Skin of body (tissue), 1 donor: ENCODE measurements at regions not wholly inside any gene's neighbourhood (a gene's known extent, or its start where the extent isn't known, plus 50 kb on each side); places are given as distances from the start of the nearest gene placed in this dataset.
"Not testable (repeated sequence)": the region's sequence is repeated elsewhere in the genome, so short reads cannot be mapped to it uniquely, and the experiment has no call there.

Source experiments
- DNase-seq: peaks from one replicate; lab custom pipeline; 2025; lab: John Stamatoyannopoulos, UW

DNA sequence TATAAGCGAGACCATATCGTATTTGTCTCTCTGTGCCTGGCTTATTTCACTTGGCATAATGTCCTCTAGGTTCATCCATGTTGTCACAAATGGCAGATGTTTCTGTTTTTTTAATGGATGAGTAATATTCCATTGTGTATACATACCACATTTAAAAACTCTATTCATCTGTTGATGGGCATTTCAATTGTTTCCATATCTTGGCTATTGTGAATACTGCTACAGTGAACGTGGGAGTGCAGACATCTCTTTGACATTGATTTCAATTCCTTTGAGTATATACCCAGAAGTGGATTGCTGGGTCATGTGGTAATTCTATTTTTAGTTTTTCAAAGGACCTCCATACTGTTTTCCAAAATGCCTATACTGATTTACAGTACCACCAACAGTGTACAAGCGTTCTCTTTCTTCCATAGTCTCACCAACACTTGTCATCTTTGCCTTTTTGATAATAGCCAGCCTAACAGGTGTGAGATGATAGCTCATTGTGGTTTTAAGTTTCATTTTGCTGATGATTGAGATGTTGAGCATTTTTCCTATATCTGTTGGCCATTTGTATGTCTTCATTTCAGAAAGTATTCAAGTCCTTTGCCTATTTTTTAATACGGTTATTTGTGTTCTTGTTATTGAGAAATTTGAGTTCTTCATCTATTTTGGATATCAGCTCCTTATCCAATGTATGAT is 194.7 kb upstream of the E2F8 start:
- no peak for DNase-seq

DNA sequence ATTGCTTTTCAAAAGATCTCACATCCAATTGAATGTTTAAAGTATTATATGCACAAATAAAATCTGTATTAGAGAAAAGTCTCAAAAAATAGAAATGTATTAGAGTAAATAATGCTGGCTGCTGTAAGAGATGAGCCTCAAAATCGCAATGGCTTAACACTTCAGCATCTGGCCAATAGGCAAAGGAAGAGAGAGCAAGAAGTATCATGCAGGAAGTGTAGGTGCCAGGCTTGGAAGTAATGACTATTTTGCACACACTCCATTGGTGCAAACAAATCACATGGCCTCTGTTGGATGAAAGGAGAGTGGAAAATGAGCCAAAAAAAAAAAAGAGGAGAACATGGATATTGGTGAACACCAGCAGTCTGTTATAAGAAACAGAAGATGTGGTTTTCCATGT is 193.0 kb upstream of the E2F8 start:
- DNase-seq: no peak

DNA sequence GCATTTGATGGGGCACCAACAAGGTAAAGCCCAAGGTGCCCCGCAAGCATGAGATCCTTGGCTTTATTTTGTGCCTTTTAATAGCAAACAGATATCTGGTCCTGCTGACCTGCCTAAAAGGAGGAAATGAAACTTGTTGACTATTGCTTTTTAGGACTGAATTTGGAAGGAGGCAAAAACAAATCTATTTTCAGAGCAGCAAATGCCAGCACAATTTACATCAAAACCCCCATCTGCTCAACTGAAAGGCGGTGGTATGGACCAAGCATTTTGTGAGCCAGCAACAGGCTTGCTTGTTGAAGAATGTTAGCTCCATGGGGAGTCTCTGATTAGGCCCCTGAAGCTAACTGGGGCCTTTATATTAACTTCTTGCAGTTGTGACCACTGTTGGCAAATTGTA is 192.6 kb upstream of the E2F8 start:
- no peak for DNase-seq

DNA sequence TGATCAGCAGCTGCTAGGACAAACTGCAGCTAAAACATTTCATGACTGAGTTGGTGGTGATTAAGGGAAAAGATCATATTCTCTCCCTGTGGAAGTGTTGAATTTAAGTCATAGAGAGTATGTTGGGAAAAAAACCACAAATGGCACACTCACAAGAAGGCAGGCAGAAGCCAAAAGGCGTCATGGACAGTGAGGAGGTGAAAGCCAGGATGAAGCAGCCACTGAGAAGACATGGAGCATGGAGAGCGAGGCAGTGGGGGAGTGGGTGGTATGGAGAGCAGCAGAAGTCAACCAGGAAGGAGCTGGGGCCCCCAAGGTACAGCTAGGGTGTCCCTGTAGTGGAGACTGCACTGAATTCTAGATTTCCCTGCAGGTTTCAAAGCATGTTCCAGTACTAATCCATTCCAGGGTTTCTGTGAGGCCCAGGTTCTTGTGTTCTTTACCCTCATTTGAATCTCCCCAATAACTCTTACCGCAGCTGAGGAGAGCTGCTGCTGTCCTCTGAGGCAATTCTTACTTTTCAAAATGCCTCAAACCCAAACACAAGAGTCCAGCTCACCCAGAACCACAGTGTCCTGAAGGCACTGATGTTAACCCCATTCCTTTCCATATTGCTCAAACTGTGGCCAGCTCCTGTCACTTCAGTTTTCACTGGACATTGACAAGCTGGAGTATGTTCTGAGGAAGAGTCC is 191.8 kb upstream of the E2F8 start:
- DNase-seq: no peak

DNA sequence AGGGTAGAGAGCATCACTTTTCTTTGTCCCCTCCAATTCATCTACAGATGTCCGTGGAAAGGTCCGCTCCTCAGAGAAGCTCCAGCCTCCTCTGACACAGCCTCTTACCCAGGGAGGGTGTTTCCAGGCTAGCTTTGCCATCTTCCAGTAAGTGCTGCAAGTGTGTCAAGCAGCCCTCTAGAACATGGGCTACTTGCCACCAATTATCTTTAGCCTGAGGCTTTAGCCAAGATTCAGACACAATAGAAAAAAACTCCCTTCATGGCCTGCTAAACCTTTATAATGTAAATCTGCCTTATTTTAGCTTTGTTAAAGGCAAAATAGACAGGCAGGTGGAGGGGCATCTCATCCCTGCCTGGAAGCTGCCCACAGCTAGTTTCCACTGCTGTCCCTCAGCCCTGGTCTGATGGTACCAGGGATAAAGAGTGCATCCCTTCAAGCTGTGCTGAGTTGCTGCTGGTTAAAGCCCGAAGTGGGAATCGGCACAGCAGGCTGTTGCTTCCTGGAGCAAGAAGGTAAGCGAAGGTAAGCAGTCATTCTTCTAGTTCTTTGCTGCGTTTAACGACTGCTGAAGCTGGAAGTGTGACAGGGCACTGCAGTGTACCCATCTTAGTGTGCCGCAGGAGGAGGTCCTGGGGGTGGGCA is 190.1 kb upstream of the E2F8 start:
- no peak for DNase-seq

DNA sequence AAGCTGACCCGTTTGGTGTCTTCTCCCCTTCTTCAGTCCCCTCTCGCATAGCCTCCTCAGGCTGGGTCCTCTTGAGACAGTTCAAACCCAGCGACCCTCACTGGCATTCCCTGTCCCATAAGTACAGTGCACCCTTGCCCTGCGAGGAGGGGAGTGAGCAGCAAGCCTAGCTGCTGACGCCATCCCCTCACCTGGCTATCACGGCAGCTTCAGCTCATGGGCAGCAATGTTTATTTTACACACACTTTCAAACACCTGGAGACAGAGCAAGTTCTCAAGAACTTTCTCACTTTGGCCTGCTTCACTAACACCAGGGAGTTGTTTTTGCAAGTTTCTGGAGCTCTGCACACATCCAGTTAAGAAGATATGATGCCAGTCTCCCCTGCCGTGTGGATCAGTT is 189.6 kb upstream of the E2F8 start:
- no peak for DNase-seq

DNA sequence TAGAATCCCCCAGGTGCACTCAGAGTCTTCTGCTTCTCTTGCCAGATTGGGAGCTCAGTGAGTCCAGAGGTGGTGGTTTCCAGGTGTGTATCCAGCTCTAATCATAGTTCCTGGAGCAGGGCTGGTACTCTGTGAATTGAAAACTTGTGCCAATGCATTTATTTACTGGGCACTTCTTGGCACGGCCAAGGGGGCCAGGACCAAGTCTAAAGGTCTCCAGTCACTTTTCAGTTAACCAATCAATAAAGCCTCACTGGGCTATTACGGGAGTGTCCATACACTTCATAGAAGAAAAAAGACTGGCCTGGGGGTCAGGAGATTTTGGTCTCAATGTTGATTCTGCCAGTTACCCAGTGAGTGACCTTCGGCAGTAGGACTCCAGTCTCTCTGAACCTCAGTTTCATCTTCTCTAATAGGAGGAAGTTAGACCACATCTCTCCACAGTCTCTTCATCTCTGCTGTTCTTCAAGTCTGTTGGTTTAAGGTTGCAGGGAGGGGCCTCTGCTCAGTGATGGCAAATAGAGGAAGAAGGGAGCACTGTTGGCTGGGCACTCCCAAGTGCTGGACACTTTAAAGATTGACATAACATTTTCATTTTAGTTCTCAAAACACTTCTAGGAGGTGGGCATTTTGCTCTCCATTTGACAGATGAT is 188.5 kb upstream of the E2F8 start:
- DNase-seq: no peak

DNA sequence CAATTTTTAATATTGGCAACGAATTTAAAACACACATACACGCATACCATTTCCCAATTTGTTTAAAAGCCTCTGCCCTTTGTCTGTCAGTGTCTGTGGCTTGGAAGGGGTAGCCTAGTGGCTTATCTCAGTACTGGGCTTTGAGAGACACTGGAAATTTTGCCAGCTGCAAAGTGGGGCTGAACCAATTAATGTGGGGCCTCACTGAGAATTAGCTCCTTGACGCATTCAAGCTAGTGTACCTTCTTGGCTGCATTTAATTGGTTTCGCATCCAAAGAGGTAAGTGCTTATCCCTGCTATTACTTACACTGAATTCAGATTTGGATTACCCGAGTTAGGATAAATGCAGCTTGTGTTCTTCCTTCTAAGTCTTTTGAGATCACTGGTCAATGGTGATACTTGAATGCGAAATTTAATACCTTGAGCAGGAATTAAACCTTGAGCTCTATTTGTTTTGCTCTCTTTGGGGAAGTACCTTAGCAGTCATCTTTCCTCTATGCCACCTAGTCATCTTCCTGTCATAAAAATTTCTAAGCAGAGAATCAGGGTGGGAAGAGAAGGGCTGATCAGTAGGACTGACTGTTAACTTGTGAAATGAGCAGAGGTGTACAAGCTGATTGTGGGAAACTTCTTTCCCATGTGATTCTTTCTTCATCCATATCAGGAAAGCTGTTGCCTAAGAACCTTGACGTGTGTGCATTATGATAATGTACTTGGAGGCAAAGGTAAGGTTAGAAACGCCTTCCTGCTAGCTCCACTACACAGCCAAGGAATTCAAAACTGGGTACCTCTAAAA is 187.7 kb upstream of the E2F8 start:
- no peak for DNase-seq

DNA sequence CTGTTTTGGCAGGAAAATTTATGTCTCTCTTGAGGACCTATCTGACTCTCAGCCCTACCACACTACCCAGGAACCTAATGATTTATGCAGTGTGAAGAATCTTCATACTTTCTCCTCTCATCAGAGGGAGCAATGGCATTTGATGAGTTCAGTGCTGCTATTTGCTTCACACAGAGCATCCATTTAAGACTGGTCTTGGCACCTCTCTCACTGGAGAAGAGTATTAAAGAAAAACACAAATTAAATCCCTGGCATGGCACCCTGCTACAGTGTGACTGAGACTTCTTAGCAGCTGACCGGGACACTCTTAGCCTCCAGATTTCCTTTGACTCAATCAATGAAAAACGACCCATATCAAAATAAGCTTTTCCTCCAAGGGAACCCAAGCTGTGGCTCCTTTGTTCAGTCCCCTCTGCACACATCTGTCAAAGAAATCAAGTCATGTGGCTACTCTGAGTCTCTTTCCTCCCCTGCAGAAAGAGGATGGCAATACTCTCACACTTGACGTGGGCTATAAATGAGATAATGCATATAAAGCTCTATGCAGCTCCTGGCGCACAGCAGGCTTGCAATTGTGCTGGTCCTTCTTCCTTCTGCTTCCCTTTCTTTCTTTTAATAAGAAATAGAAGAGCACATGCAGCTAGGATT is 186.1 kb upstream of the E2F8 start:
- no peak for DNase-seq

DNA sequence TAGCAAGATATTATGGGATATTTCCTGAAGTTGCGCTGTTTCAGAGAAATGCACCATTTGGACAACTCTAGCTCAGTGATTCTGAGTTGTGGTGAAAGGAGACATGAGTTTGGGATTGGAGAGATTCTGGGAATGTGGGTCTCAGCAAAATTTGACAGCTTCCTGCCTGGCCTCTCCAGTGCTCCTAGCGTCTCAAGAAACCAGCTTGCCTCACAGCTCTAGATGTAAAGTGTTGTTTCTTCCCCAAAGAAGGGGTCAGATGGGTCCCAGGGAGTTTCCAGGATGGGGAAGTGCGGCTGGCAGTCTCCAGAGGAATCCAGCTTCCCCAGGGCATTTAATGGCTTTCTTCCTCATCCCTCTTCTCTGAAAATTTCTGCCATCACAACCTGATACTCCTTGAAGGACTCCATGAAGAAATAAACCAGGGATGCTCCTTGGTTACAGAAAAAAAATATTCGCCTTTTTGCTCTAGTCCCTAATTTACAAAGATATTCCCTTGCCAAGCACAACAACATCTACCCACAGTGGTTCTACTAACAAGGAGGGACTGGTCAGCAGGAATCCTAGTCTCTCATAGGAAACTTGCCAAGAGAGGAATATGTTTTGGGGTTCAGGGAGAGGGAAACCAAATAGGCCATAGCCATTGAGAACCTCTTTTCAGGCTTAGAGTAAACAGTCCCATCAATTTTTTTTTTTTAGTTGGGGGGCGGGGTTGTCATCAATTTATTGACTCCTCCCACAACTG is 185.4 kb upstream of the E2F8 start:
- no peak for DNase-seq

DNA sequence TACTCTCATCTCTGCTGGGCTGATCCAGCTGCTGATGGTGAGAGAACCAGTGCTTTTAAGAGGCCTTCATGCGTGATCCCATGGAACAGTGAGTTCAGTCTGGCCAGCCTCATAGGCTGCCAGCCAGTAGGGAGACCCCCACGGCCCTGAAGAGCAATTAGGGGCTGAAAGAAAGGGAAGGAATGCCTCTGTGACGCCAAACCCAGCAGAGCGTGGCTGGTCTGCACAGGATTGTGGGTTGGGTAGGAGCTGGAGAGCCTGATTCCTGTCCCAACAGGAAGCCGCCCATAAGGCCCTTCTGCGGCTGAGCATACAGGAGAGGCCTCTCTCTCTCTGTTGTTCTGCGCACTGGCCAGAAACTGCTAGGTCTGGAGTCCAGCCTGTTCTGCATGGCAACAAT is 181.5 kb upstream of the E2F8 start:
- DNase-seq: no peak

DNA sequence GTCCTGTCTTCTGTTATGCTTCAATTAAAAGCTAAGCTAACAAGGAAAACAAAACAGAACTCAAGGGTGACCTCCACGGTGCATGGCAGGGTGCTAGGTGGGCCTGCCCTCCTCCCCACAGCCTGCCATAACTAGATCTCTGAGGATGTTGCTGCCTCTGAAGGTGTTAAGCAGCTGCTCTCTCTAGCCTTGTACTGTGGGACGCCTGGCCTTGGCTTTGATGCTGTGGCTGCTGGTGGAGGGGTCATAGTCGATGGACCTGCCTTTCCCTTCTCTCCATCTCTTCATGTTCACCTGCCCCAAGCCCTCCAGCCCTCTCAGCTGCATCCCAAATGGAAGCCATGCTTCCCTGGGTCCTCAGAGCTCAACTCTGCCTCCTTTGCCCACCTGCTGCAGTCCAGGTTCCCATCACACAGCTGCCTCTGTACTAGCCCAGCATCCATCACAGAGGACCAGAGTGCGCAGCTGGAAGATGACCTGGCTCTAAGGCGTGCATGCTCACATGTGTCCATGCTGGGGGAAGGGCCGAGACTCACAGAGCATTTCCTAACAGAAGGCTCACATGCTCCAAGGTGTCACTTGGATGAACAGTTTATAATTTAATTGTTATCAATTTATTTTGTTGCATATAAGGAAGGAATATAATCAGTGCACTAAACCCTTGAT is 180.3 kb upstream of the E2F8 start:
- DNase-seq: no peak

DNA sequence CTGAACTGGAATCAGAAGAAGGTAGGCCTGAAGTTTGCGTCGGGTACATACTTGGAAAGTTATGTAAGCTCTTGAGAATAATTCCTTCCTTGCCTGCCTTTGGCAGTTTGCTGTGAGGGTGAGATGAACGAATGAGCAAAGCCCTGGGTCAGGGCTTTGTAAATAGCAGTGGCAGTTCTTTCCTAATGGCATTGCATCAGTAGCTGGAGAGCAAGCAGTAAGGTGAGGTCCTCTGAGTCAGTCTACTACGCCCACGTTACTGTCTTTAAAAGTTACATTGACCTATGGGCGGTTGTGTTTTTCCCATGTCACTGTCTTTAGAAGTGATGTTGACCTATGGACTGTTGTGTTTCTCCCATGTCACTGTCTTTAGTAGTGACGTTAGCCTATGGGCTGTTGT is 179.1 kb upstream of the E2F8 start:
- no peak for DNase-seq

DNA sequence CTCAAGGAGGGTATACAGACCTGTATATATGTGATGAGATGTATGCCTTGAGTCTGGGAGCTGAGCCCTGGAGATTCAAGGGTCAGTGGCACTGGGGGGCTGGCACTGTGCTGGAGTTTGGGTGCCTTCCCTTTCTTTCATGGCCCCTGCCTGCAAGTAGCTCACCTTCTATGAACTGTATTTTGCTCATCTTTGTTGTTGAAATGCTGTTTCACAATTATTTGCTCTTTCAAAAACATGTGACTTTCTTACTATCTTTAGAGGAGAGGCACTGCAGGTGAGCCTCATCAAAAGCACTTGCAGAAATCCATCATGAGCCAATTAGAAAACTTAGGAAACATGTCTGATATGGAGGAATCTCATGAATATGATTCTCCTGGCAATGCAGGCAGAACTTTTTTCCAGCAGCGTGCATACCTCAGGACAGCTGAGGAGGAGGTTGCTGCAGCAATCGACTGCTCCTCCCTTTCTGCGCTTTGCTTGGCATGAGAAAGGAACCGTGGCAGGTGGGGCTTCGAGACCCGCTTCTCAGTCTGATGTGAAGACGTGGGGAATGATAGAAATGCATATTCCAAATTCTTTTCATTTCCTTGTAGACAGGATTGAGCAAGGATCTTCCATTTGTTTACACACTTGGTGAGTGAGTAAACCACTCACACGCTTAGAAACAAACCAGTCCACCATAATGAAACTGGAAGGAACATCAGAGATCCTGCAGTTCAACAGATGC is 178.4 kb upstream of the E2F8 start:
- no peak for DNase-seq

DNA sequence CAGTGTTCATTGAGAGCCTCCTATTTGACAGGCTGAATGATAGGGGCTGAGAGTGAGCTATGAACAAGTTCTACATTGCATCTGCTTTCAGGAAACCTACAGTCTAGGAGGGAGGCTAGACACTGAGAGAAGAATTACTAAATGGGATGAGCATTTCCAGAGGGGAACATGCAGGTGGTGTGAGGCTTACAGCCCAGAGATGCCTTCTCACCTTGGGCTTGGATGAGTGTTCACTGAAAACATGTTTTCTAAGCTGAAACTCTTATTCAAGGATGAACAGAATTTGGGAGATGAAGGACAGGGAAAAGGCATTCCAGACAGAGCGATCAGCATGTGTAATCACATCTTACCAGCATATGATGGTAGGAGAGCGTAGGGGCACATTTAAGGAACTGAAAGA is 177.5 kb upstream of the E2F8 start:
- DNase-seq: no peak

DNA sequence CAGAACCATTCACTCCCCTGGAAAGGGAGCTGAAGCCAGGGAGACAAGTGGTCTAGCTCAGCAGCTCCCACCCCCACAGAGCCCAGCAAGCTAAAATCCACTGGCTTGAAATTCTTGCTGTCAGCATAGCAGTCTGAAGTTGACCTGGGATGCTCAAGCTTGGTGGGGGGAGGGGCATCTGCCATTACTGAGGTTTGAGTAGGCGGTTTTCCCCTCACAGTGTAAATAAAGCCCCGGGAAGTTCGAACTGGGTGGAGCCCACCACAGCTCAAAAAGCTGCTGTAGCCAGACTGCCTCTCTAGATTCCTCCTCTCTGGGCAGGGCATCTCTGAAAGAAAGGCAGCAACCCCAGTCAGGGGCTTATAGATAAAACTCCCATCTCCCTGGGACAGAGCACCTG is 171.3 kb upstream of the E2F8 start:
- not testable (repeated sequence) for DNase-seq

DNA sequence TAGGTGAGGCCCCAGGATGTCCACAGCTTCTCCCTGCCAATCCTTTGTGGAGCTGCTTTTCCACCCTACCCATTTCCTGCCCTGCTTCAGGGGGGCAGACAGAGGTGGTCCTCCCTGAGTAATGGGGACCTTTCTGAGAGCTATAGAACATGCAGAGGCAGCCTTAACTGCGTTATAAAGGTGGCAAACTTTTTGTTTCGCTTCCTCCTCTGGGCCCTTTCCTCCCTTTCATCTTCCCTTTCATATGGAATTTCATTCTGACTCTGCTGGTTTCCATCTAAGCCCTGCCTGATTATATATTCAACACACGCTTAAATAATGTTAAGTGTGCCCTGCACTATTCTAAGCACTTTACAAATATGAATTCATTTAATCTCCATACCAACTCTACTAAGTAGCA is 169.3 kb upstream of the E2F8 start:
- DNase-seq: no peak

DNA sequence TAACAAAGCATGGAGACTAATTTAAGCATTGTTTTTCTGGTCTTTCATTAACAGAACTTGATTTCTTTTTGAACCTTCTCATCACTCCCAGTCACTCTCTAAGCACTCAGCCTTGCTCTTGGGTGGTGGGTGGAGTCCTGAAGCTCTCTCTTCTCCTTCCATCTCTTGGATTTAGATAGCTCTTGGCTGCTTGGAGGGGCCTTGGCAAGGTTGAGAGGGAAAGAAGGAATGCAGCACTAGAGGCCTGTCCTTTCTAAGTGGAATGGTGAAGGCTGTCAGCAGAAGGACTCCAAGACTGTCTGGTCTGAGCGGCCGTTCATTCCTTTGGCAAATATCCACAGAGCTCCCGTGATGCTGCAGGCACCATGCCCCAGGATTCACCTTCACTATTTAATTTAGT is 168.6 kb upstream of the E2F8 start:
- DNase-seq: no peak

DNA sequence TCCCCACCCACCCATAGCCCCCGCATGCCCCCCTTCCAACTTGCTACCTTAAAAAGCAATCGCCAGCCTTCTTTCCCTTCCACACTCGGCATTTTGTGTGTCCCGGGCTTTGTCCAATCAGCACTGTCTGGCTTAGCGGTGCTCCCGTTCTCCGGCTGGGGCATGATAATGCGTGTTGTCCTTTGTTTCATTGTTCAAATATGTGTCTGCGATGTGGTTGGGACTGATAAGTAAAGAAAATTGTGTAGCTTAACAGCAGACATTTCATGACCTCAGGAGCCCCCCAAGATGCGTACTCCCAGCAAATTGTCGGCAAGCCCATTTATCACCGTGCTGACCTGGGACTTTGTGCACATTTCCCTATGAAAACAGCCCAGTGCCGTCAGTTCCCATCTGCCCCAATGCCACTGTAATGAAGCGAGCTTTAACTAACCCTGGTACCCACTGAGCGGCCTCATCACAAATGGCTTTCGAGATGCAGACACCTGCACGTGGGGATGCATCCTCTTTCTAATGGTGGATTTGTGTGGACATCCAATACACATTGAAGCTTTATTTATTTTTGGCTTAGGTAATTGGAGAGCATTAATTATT is 167.0 kb upstream of the E2F8 start:
- DNase-seq: no peak
